HG03060 (cell line): ENCODE measurements at regions not wholly inside any gene's neighbourhood (a gene's known extent, or its start where the extent isn't known, plus 50 kb on each side); places are given as distances from the start of the nearest gene placed in this dataset.

Source experiments
- ATAC-seq: cut with Tn5 transposase; IDR thresholded peaks from one replicate; pipeline ENCODE4 v1.9.1; 2021; ENCODE audit warnings: low read depth, moderate number of reproducible peaks; ENCODE audit not compliant: unreplicated experiment

- ATAC-seq: no peak
These were observed 92.5 kb downstream of the IRX2 start for GRCh38 chr5:2658881-2659470.

- ATAC-seq: no peak
These were observed 93.0 kb downstream of the IRX2 start for GRCh38 chr5:2658447-2658846.

- ATAC-seq: no peak
These were observed 94.3 kb downstream of the IRX2 start for GRCh38 chr5:2657151-2657550.

GRCh38 chr5:2656206-2656605 is 95.3 kb downstream of the IRX2 start:
- no peak for ATAC-seq

GRCh38 chr5:2653991-2654390 is 97.5 kb downstream of the IRX2 start:
- no peak for ATAC-seq

- no peak for ATAC-seq
These were observed 100.4 kb downstream of the IRX2 start for GRCh38 chr5:2651116-2651515.

GRCh38 chr5:2642684-2643345 is 108.7 kb downstream of the IRX2 start:
- no peak for ATAC-seq

- ATAC-seq: no peak
These were observed 110.8 kb downstream of the IRX2 start for GRCh38 chr5:2640717-2641116.

- ATAC-seq: no peak
These were observed 112.1 kb downstream of the IRX2 start for GRCh38 chr5:2639425-2639824.

- no peak for ATAC-seq
These were observed 116.9 kb downstream of the IRX2 start for GRCh38 chr5:2634399-2635176.

GRCh38 chr5:2633992-2634391 is 117.5 kb downstream of the IRX2 start:
- ATAC-seq: no peak

GRCh38 chr5:2631758-2632157 is 119.7 kb downstream of the IRX2 start:
- ATAC-seq: no peak

GRCh38 chr5:2629045-2629444 is 122.4 kb downstream of the IRX2 start:
- ATAC-seq: no peak

GRCh38 chr5:2627867-2628266 is 123.6 kb downstream of the IRX2 start:
- ATAC-seq: no peak

- ATAC-seq: no peak
These were observed 124.9 kb downstream of the IRX2 start for GRCh38 chr5:2626572-2626971.

GRCh38 chr5:2622866-2623265 is 128.6 kb downstream of the IRX2 start:
- ATAC-seq: no peak

GRCh38 chr5:2621631-2622030 is 129.8 kb downstream of the IRX2 start:
- ATAC-seq: no peak

GRCh38 chr5:2619216-2619615 is 132.3 kb downstream of the IRX2 start:
- no peak for ATAC-seq

- no peak for ATAC-seq
These were observed 134.0 kb downstream of the IRX2 start for GRCh38 chr5:2617461-2617860.

GRCh38 chr5:2615917-2616316 is 135.6 kb downstream of the IRX2 start:
- no peak for ATAC-seq

- ATAC-seq: no peak
These were observed 136.9 kb downstream of the IRX2 start for GRCh38 chr5:2614571-2614970.

- ATAC-seq: no peak
These were observed 139.8 kb downstream of the IRX2 start for GRCh38 chr5:2611659-2612058.
